ENCODE measurements at regions not wholly inside any gene's neighbourhood (a gene's known extent, or its start where the extent isn't known, plus 50 kb on each side); places are given as distances from the start of the nearest gene placed in this dataset.
A peak's percentile ranks its signal among the peaks of the same experiment; 100 is the strongest.

- CTCF ChIA-PET: interaction anchor here (1.2 to 1.9 kb wide), 2 partner anchors 8 to 478 kb away, joined by 3 to 6 read pairs; no protein-coding TSS in a partner anchor
- 71% methylated on average over 25 of the region's 29 CpGs for whole genome bisulfite sequencing (ENCODE audit: insufficient coverage)
- Histone ChIP-seq H3K36me3 (ENCODE audit: control insufficient read depth in 4 of 4, insufficient read depth in 4 of 4, low read length in 3 of 4) (no peaks in the 10 kb centered on the region), H3K4me1 (ENCODE audit: control extremely low read depth in 1 of 4, control insufficient read depth in 4 of 4, insufficient read depth in 4 of 4, low read length in 3 of 4) (peaks cover 0 to 6% (median 2%) of the 10 kb centered on the region in 4 experiments), H3K4me3 (ENCODE audit: control insufficient read depth in 1 of 7, extremely low read depth in 1 of 7, insufficient read depth in 4 of 7, low read depth in 2 of 7, low read length in 6 of 7) (peak overlapping the region in 4 of 7 experiments; percentile 19 to 74 (median 44)), H3K9me3 (ENCODE audit: control extremely low read depth in 1 of 5, control insufficient read depth in 4 of 5, insufficient read depth in 2 of 5, low read depth in 1 of 5, low read length in 4 of 5) (no peaks in the 10 kb centered on the region), H3K27me3 (replicated peaks in 2 of 5; ENCODE audit: control insufficient read depth in 4 of 5, insufficient read depth in 5 of 5, low read length in 4 of 5) (peaks cover 0 to 14% (median 3%) of the 10 kb centered on the region in 5 experiments), H3K27ac (ENCODE audit: insufficient read depth in 1 of 2, low read depth in 1 of 2, low read length in 2 of 2, poor library complexity in 1 of 2, severe bottlenecking in 2 of 2) (no peak overlapping the region)
- POLR2A ChIA-PET: interaction anchor here (0.6 kb wide), 1 partner anchor 111 kb away, joined by 3 read pairs; no protein-coding TSS in a partner anchor
- DNase-seq: peak; percentile 16 to 29 (median 22)
Observed at GRCh38 chr10:29142516-29143314, 146.2 kb upstream of the LYZL1 start.

GRCh38 chr10:29144126-29144525 is 144.7 kb upstream of the LYZL1 start:
- DNase-seq: no peak
- no peak overlapping the region for H3K27ac ChIP-seq (ENCODE audit: insufficient read depth in 1 of 2, low read depth in 1 of 2, low read length in 2 of 2, poor library complexity in 1 of 2, severe bottlenecking in 2 of 2)
- 73% methylated on average over 1 of the region's 2 CpGs for WGBS (ENCODE audit: insufficient coverage)
- ChIA-PET POLR2A (no interaction called here), CTCF (interaction anchor here (1.2 to 1.9 kb wide), 3 partner anchors 10 to 480 kb away, joined by 3 to 6 read pairs (median 3); no protein-coding TSS in a partner anchor)
- H3K4me3 ChIP-seq (ENCODE audit: control insufficient read depth in 1 of 7, extremely low read depth in 1 of 7, insufficient read depth in 4 of 7, low read depth in 2 of 7, low read length in 6 of 7): no peak overlapping the region
- H3K9me3 ChIP-seq (ENCODE audit: control extremely low read depth in 1 of 5, control insufficient read depth in 4 of 5, insufficient read depth in 2 of 5, low read depth in 1 of 5, low read length in 4 of 5): no peaks in the 10 kb centered on the region
- no peaks in the 10 kb centered on the region for H3K36me3 ChIP-seq (ENCODE audit: control insufficient read depth in 4 of 4, insufficient read depth in 4 of 4, low read length in 3 of 4)
- peaks cover 0 to 6% (median 2%) of the 10 kb centered on the region in 4 experiments for H3K4me1 ChIP-seq (ENCODE audit: control extremely low read depth in 1 of 4, control insufficient read depth in 4 of 4, insufficient read depth in 4 of 4, low read length in 3 of 4)
- peaks cover 0 to 14% (median 3%) of the 10 kb centered on the region in 5 experiments for H3K27me3 ChIP-seq (replicated peaks in 2 of 5; ENCODE audit: control insufficient read depth in 4 of 5, insufficient read depth in 5 of 5, low read length in 4 of 5)

- CTCF ChIA-PET: no interaction called here
- 100% methylated on average over 3 of the region's 3 CpGs for WGBS (ENCODE audit: insufficient coverage)
- POLR2A ChIA-PET: no interaction called here
- peaks cover 0 to 22% (median 3%) of the 10 kb centered on the region in 5 experiments for H3K27me3 ChIP-seq (replicated peaks in 2 of 5; ENCODE audit: control insufficient read depth in 4 of 5, insufficient read depth in 5 of 5, low read length in 4 of 5)
- H3K36me3 ChIP-seq (ENCODE audit: control insufficient read depth in 4 of 4, insufficient read depth in 4 of 4, low read length in 3 of 4): no peaks in the 10 kb centered on the region
- H3K9me3 ChIP-seq (ENCODE audit: control extremely low read depth in 1 of 5, control insufficient read depth in 4 of 5, insufficient read depth in 2 of 5, low read depth in 1 of 5, low read length in 4 of 5): no peaks in the 10 kb centered on the region
- no peak overlapping the region for H3K4me3 ChIP-seq (ENCODE audit: control insufficient read depth in 1 of 7, extremely low read depth in 1 of 7, insufficient read depth in 4 of 7, low read depth in 2 of 7, low read length in 6 of 7)
- H3K4me1 ChIP-seq (ENCODE audit: control extremely low read depth in 1 of 4, control insufficient read depth in 4 of 4, insufficient read depth in 4 of 4, low read length in 3 of 4): peaks cover 0 to 6% (median 2%) of the 10 kb centered on the region in 4 experiments
- H3K27ac ChIP-seq (ENCODE audit: insufficient read depth in 1 of 2, low read depth in 1 of 2, low read length in 2 of 2, poor library complexity in 1 of 2, severe bottlenecking in 2 of 2): no peak overlapping the region
- no peak for DNase-seq
Observed at GRCh38 chr10:29146311-29147100, 142.4 kb upstream of the LYZL1 start.

- POLR2A ChIA-PET: no interaction called here
- H3K4me1 ChIP-seq (ENCODE audit: control extremely low read depth in 1 of 4, control insufficient read depth in 4 of 4, insufficient read depth in 4 of 4, low read length in 3 of 4): no peaks in the 10 kb centered on the region
- CTCF ChIA-PET: no interaction called here
Observed at GRCh38 chr10:29150010-29150409, 138.9 kb upstream of the LYZL1 start.

GRCh38 chr10:29151005-29151404 is 137.9 kb upstream of the LYZL1 start:
- H3K4me1 ChIP-seq (ENCODE audit: control extremely low read depth in 1 of 4, control insufficient read depth in 4 of 4, insufficient read depth in 4 of 4, low read length in 3 of 4): no peaks in the 10 kb centered on the region
- no peaks in the 10 kb centered on the region for H3K36me3 ChIP-seq (ENCODE audit: control insufficient read depth in 4 of 4, insufficient read depth in 4 of 4, low read length in 3 of 4)
- POLR2A ChIA-PET: no interaction called here
- H3K27ac ChIP-seq (ENCODE audit: insufficient read depth in 1 of 2, low read depth in 1 of 2, low read length in 2 of 2, poor library complexity in 1 of 2, severe bottlenecking in 2 of 2): no peak overlapping the region
- DNase-seq: no peak
- 100% methylated on average over 1 of the region's 1 CpG for WGBS (ENCODE audit: insufficient coverage)
- H3K27me3 ChIP-seq (replicated peaks in 2 of 5; ENCODE audit: control insufficient read depth in 4 of 5, insufficient read depth in 5 of 5, low read length in 4 of 5): peaks cover 0 to 8% (median 0%) of the 10 kb centered on the region in 5 experiments
- no peaks in the 10 kb centered on the region for H3K9me3 ChIP-seq (ENCODE audit: control extremely low read depth in 1 of 5, control insufficient read depth in 4 of 5, insufficient read depth in 2 of 5, low read depth in 1 of 5, low read length in 4 of 5)
- CTCF ChIA-PET: no interaction called here
- no peak overlapping the region for H3K4me3 ChIP-seq (ENCODE audit: control insufficient read depth in 1 of 7, extremely low read depth in 1 of 7, insufficient read depth in 4 of 7, low read depth in 2 of 7, low read length in 6 of 7)

More at GRCh38 chr10:29150010-29150409, 138.9 kb upstream of the LYZL1 start:
- no peak for DNase-seq
- 96% methylated on average over 5 of the region's 5 CpGs for WGBS (ENCODE audit: insufficient coverage)
- H3K9me3 ChIP-seq (ENCODE audit: control extremely low read depth in 1 of 5, control insufficient read depth in 4 of 5, insufficient read depth in 2 of 5, low read depth in 1 of 5, low read length in 4 of 5): no peaks in the 10 kb centered on the region
- H3K27me3 ChIP-seq (replicated peaks in 2 of 5; ENCODE audit: control insufficient read depth in 4 of 5, insufficient read depth in 5 of 5, low read length in 4 of 5): peaks cover 0 to 11% (median 0%) of the 10 kb centered on the region in 5 experiments
- H3K27ac ChIP-seq (ENCODE audit: insufficient read depth in 1 of 2, low read depth in 1 of 2, low read length in 2 of 2, poor library complexity in 1 of 2, severe bottlenecking in 2 of 2): no peak overlapping the region
- no peaks in the 10 kb centered on the region for H3K36me3 ChIP-seq (ENCODE audit: control insufficient read depth in 4 of 4, insufficient read depth in 4 of 4, low read length in 3 of 4)
- H3K4me3 ChIP-seq (ENCODE audit: control insufficient read depth in 1 of 7, extremely low read depth in 1 of 7, insufficient read depth in 4 of 7, low read depth in 2 of 7, low read length in 6 of 7): no peak overlapping the region

GRCh38 chr10:29157321-29157720 is 131.5 kb upstream of the LYZL1 start:
- 100% methylated on average over 1 of the region's 2 CpGs for WGBS (ENCODE audit: insufficient coverage)
- CTCF ChIA-PET: interaction anchor here (0.7 kb wide), 1 partner anchor 13 kb away, joined by 3 read pairs; no protein-coding TSS in a partner anchor
- POLR2A ChIA-PET: no interaction called here

More at GRCh38 chr10:29157321-29157720, 131.5 kb upstream of the LYZL1 start:
- H3K27me3 ChIP-seq (replicated peaks in 2 of 5; ENCODE audit: control insufficient read depth in 4 of 5, insufficient read depth in 5 of 5, low read length in 4 of 5): peaks cover 0 to 4% (median 0%) of the 10 kb centered on the region in 5 experiments
- no peak overlapping the region for H3K4me3 ChIP-seq (ENCODE audit: control insufficient read depth in 1 of 7, extremely low read depth in 1 of 7, insufficient read depth in 4 of 7, low read depth in 2 of 7, low read length in 6 of 7)
- DNase-seq: no peak
- H3K27ac ChIP-seq (ENCODE audit: insufficient read depth in 1 of 2, low read depth in 1 of 2, low read length in 2 of 2, poor library complexity in 1 of 2, severe bottlenecking in 2 of 2): no peak overlapping the region
- no peaks in the 10 kb centered on the region for H3K4me1 ChIP-seq (ENCODE audit: control extremely low read depth in 1 of 4, control insufficient read depth in 4 of 4, insufficient read depth in 4 of 4, low read length in 3 of 4)
- H3K9me3 ChIP-seq (ENCODE audit: control extremely low read depth in 1 of 5, control insufficient read depth in 4 of 5, insufficient read depth in 2 of 5, low read depth in 1 of 5, low read length in 4 of 5): no peaks in the 10 kb centered on the region
- no peaks in the 10 kb centered on the region for H3K36me3 ChIP-seq (ENCODE audit: control insufficient read depth in 4 of 4, insufficient read depth in 4 of 4, low read length in 3 of 4)
